HG02970 (cell line): ENCODE measurements at regions not wholly inside any gene's neighbourhood (a gene's known extent, or its start where the extent isn't known, plus 50 kb on each side); places are given as distances from the start of the nearest gene placed in this dataset.
A peak's percentile ranks its signal among the peaks of the same experiment; 100 is the strongest.
"Not testable (repeated sequence)": the region's sequence is repeated elsewhere in the genome, so short reads cannot be mapped to it uniquely, and the experiment has no call there.

Experiments used
- ATAC-seq: cut with Tn5 transposase; IDR thresholded peaks from one replicate; pipeline ENCODE4 v1.9.1; 2021; ENCODE audit warnings: mild to moderate bottlenecking, moderate library complexity, moderate number of reproducible peaks; ENCODE audit not compliant: unreplicated experiment, low FRiP score

- no peak for ATAC-seq
Observed at GRCh38 chr15:99481951-99482230, 83.9 kb upstream of the MEF2A start.

- ATAC-seq, result no peak
Observed at GRCh38 chr15:99482993-99483392, 82.8 kb upstream of the MEF2A start.

GRCh38 chr15:99485153-99485961 lies 80.4 kb upstream of the MEF2A start:
- no peak for ATAC-seq

GRCh38 chr15:99485992-99486370 lies 79.8 kb upstream of the MEF2A start:
- no peak for ATAC-seq

GRCh38 chr15:99486371-99487336 lies 79.1 kb upstream of the MEF2A start:
- ATAC-seq, result no peak

- no peak for ATAC-seq
Observed at GRCh38 chr15:99487337-99487730, 78.5 kb upstream of the MEF2A start.

GRCh38 chr15:99492275-99492674 lies 73.5 kb upstream of the MEF2A start:
- no peak for ATAC-seq

- ATAC-seq, result no peak
Observed at GRCh38 chr15:99492716-99493115, 73.1 kb upstream of the MEF2A start.

- no peak for ATAC-seq
Observed at GRCh38 chr15:99493461-99493860, 72.3 kb upstream of the MEF2A start.

- not testable (repeated sequence) for ATAC-seq
Observed at GRCh38 chr15:99494536-99495233, 71.1 kb upstream of the MEF2A start.

- ATAC-seq, result no peak
Observed at GRCh38 chr15:99495430-99496301, 70.1 kb upstream of the MEF2A start.

- no peak for ATAC-seq
Observed at GRCh38 chr15:99496302-99496629, 69.5 kb upstream of the MEF2A start.

- peak; percentile 65 for ATAC-seq
Observed at GRCh38 chr15:99502182-99502581, 63.6 kb upstream of the MEF2A start.

- ATAC-seq, result peak; percentile 6
Observed at GRCh38 chr15:99502661-99503060, 63.1 kb upstream of the MEF2A start.

- no peak for ATAC-seq
Observed at GRCh38 chr15:99503411-99503810, 62.4 kb upstream of the MEF2A start.

GRCh38 chr15:99504071-99504822 lies 61.5 kb upstream of the MEF2A start:
- ATAC-seq, result no peak

GRCh38 chr15:99504823-99505551 lies 60.8 kb upstream of the MEF2A start:
- ATAC-seq, result no peak

GRCh38 chr15:99506399-99506798 lies 59.4 kb upstream of the MEF2A start:
- ATAC-seq, result no peak

GRCh38 chr15:99507016-99507503 lies 58.7 kb upstream of the MEF2A start:
- ATAC-seq, result no peak
